Glutamatergic neuron (in vitro differentiated cells): ENCODE measurements at regions not wholly inside any gene's neighbourhood (a gene's known extent, or its start where the extent isn't known, plus 50 kb on each side); places are given as distances from the start of the nearest gene placed in this dataset.
"Not testable (repeated sequence)": the region's sequence is repeated elsewhere in the genome, so short reads cannot be mapped to it uniquely, and the experiment has no call there.

Experiments
- DNase-seq: peaks from one replicate; pipeline ENCODE4 v3.0.0; 2022
- H3K27ac Mint-ChIP-seq: one replicate; pipeline ENCODE4 v1.8.0; 2020; ENCODE audit warnings: mild to moderate bottlenecking, mixed read lengths, inconsistent platforms; ENCODE audit not compliant: unreplicated experiment
- H3K27me3 Mint-ChIP-seq: one replicate; pipeline ENCODE4 v1.8.0; 2020; ENCODE audit warnings: mild to moderate bottlenecking, moderate library complexity, mixed read lengths, inconsistent platforms; ENCODE audit not compliant: unreplicated experiment
- H3K36me3 Mint-ChIP-seq: one replicate; pipeline ENCODE4 v1.8.0; 2020; ENCODE audit warnings: mild to moderate bottlenecking, mixed read lengths, inconsistent platforms; ENCODE audit not compliant: unreplicated experiment
- H3K4me1 Mint-ChIP-seq: one replicate; pipeline ENCODE4 v1.8.0; 2020; ENCODE audit warnings: mild to moderate bottlenecking, low read depth, mixed read lengths, inconsistent platforms; ENCODE audit not compliant: unreplicated experiment
- H3K4me3 Mint-ChIP-seq: one replicate; pipeline ENCODE4 v1.8.0; 2020; ENCODE audit warnings: mild to moderate bottlenecking, mixed read lengths, inconsistent platforms; ENCODE audit not compliant: unreplicated experiment
- H3K9me3 Mint-ChIP-seq: one replicate; pipeline ENCODE4 v1.8.0; 2020; ENCODE audit warnings: mild to moderate bottlenecking, moderate library complexity, mixed read lengths, inconsistent platforms; ENCODE audit not compliant: unreplicated experiment
- CTCF ChIP-seq: fragments of 200-600 bp; sonication (generic); IDR thresholded peaks from one replicate; pipeline ENCODE4 v1.5.0; 2021; ENCODE audit not compliant: partially characterized antibody, unreplicated experiment

DNA sequence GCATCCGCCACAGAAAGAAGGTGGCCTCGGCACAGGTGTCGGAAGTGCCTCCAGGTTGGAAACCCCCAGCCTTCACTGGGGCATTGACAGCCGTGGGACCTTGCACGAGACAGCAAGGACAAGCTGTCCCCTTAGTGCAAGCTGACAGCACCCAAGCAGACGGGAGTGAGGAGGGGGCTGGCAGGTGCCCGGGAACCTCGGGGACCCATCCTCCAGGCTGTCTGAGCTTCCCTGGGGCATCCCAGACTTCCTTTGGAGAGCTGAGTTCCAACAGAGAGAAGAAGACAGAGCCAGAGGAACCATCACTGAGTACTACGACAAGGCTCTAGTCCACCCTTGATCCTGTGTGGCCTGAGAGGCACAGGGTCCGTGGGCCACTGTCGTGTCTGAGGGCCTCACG lies 100.6 kb upstream of the RAB4A start:
- Mint-ChIP-seq H3K27me3 (peaks cover 6% of the 10 kb centered on the region), H3K36me3 (no peaks in the 10 kb centered on the region), H3K4me1 (peaks cover 15% of the 10 kb centered on the region), H3K9me3 (no peaks in the 10 kb centered on the region), H3K4me3 (no peak overlapping the region), H3K27ac (no peak overlapping the region)
- no peak for TF ChIP-seq CTCF
- no peak for DNase-seq

DNA sequence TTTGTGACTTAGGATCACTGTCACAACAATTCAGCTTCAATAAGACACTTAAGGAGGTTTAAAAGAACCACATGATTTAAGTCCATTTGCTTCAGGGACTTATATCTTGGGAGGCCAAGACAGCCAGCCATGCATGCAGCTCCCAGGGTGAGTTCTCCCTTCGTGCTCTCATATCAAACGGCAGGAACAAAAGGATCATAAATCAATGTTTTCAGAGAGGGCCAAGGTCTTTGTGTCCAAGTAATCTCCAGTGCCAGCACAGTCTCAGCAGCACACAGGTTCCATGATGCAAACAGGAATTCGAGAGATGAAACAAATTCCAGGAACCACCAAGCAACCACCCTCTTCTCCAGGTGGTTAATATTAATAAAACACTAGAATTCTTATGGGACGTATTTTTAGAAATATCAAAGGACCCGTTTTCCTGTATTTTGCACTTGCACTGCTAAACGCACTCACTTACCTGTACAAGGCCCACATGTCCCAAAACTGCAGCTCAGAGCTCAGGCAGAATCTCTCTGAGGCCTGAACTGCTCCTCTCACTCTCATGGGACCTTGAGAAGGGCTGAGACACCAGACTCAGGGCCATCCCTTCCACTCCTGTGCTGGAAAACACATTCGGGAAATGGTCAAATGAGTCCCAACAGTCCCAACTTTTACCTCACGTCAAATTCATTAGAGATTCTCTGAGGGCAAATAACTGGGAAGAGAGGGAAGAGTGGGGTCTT lies 100.0 kb upstream of the RAB4A start:
- no peak overlapping the region for H3K4me3 Mint-ChIP-seq
- H3K36me3 Mint-ChIP-seq, result no peaks in the 10 kb centered on the region
- no peak for TF ChIP-seq CTCF
- H3K27ac Mint-ChIP-seq, result no peak overlapping the region
- H3K27me3 Mint-ChIP-seq, result peaks cover 6% of the 10 kb centered on the region
- no peak for DNase-seq
- peaks cover 15% of the 10 kb centered on the region for H3K4me1 Mint-ChIP-seq
- H3K9me3 Mint-ChIP-seq, result no peaks in the 10 kb centered on the region

GRCh38 chr1:229171934-229172333 lies 99.0 kb upstream of the RAB4A start:
- Mint-ChIP-seq H3K4me3 (no peak overlapping the region), H3K9me3 (no peaks in the 10 kb centered on the region), H3K27ac (no peak overlapping the region), H3K27me3 (peaks cover 6% of the 10 kb centered on the region), H3K4me1 (peaks cover 15% of the 10 kb centered on the region), H3K36me3 (no peaks in the 10 kb centered on the region)
- DNase-seq, result no peak
- TF ChIP-seq CTCF, result no peak

GRCh38 chr1:229173491-229174476 lies 97.1 kb upstream of the RAB4A start:
- not testable (repeated sequence) for H3K4me3 Mint-ChIP-seq, H3K27me3 Mint-ChIP-seq, H3K9me3 Mint-ChIP-seq, H3K27ac Mint-ChIP-seq, DNase-seq, H3K36me3 Mint-ChIP-seq
- peaks cover 13% of the 10 kb centered on the region for H3K4me1 Mint-ChIP-seq

- H3K36me3 Mint-ChIP-seq, H3K27me3 Mint-ChIP-seq, H3K9me3 Mint-ChIP-seq, H3K27ac Mint-ChIP-seq, DNase-seq, H3K4me1 Mint-ChIP-seq, H3K4me3 Mint-ChIP-seq: not testable (repeated sequence)
Measured at GRCh38 chr1:229175297-229175696, 95.6 kb upstream of the RAB4A start.

DNA sequence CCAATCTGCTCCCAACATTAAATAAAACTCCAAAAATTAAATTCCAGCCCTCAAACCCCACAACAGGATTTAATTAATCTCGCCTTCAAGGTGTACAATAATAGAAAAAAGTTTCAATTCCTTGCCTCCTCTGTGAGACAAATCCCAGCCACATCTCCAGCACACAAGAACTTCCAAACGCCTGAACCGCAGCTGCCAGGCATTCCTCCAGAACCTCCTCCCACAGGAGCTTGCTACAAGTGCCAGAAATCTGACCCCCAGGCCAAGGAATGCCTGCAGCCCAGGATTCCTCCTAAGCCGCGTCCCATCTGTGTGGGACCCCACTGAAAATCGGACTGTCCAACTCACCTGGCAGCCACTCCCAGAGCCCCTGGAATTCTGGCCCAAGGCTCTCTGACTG lies 94.5 kb upstream of the RAB4A start:
- H3K36me3 Mint-ChIP-seq, DNase-seq, H3K9me3 Mint-ChIP-seq, H3K4me3 Mint-ChIP-seq, H3K27me3 Mint-ChIP-seq, H3K27ac Mint-ChIP-seq, H3K4me1 Mint-ChIP-seq: not testable (repeated sequence)
